Hippocampal formation (tissue), 2 donors: ENCODE measurements at regions not wholly inside any gene's neighbourhood (a gene's known extent, or its start where the extent isn't known, plus 50 kb on each side); places are given as distances from the start of the nearest gene placed in this dataset.

ENCODE experiments used
- DNase-seq, 2 donors: peaks; one replicate each; lab custom pipeline; 2025; lab: John Stamatoyannopoulos, UW

DNA sequence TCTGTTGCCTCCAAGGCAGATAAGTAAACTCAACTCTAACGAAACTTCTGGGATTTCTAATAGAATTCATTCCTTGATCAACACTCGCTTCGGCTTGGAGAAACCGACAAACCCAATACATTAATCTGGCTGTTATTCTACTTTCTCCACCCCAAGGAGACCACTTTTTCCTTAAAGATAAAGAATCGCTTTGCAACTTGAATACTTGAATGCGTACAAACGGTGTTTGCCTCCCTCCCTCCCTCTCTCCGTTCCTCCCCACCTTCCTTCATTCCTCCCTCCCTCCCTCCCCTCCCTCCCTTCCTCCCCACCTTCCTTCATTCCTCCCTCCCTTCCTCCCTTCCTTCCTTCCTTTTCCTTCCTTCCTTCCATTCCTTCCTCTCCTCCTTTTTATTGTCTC, 432.6 kb downstream of the HAPSTR1 start:
- no peak for DNase-seq

- DNase-seq = no peak
These were observed 433.6 kb downstream of the HAPSTR1 start for GRCh38 chr16:9525037-9525436.

DNA sequence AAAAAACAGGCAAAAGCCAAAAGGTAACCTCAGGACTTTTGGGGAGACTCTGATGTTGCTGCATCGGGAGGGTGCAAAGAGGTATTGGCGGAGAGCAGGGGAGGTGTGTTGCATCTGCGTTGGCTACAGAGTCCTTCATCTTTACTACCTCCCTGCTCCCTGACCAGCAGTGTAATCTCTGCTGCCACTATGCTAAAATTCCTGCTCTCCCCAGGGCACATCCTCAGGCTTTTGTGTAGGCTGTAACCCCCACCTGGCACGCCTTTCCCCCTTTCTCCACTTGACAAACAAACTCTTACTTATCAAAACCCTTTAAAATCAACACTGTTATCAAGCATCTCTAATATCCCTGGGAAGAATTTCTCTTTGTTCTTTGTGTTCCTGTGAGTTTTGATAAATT, 435.3 kb downstream of the HAPSTR1 start:
- no peak for DNase-seq

DNA sequence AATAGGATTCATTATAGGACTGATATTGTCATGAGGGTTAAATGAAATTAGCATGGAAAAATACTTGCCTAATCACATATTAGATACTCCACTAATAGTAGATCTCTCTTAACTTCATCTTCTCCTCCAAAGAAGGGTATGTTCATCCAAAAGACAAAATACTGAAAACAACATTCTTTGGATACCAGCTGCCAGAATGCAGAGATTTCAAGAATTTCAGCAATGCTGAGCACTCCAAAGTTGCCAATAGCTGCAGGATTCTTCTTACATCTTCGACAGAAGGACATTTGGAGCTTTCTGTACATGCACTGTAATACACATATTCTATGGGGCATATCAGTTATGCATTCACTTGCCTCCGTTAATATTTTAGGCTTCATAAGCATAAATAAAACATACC, 436.5 kb downstream of the HAPSTR1 start:
- no peak for DNase-seq

DNA sequence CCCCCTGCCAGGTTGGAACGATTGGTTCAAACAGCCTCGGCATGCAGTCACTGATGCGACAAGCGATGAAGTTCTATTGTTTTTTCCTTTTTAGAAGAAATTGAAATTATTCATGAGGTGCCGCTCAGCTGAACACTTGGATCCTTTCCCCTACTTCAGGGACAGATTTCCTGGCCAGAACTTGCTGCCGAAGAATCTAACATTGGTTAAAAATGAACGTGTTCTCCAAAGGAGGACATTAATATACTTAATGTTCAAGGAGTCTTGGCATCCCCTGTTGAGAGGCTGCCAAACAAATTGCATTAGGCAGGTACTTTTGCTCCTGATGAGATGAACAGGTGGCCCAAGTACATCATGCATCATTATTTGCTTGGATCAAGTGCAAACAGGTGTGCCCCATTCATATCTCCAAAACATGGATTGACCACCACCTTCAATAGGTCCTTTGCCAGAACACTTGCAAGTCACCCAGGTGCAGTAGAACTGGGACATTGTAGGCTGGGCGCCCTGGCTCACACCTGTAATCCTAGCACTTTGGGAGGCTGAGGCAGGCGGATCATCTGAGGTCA, 437.2 kb downstream of the HAPSTR1 start:
- DNase-seq = no peak

- DNase-seq = no peak
These were observed 441.6 kb downstream of the HAPSTR1 start for GRCh38 chr16:9533042-9533441.

DNA sequence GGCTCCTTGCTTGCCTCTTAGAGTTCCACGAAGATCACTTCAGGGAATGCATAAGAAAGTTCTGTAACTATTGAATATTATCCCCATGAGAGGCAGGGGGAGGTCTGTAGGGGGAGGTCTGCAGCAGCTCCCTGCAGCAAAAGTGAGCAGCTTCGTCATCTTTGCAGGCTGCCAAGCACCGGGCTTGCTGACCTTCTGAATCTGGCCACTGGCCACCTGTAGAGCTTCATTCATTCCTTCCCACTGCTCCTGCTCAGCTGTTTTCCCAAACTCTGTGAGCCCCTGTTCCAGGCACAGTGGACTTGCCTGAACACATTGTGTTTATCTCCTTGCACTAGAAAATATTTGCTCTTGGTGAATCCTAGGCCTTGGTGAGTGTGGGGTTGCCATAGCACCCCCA, 443.3 kb downstream of the HAPSTR1 start:
- no peak for DNase-seq

DNA sequence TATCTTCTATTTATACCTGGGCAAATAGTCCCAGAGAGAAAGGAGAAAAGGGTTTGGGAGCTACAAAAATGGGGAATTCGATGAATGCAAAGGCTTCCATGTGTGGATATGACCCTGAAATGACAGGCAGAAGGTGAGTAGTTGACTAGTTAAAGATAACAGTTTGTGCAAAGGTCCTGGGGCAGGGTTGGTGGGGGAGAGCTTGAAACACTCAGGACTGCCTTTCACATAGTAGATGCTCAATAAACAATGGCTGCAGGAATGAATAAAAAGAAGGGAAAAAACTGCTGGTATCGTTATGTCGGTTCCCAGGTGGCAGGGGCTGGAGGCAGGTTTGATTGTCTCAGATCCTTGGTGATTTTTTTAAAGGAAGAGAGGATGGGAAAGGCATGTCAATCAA, 445.5 kb downstream of the HAPSTR1 start:
- DNase-seq = no peak

DNA sequence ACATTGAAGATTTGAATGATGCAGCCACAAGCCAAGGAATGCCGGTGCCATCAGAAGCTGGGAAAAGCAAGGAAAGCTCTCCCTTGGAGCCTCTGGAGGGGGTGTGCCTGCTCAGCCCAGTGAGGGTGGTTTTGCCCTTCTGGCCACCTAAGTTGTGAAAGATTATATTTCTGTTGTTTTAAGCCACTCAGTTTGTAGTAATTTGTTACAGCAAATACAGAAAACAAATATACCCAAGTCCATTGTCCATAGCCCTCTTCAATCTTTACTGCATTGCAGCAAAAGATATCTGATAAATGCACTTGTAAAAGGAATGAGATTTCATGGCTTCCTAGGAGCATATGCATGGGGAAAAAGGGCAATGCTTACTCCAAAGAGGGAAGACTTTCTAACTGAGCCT, 447.9 kb downstream of the HAPSTR1 start:
- no peak for DNase-seq

DNA sequence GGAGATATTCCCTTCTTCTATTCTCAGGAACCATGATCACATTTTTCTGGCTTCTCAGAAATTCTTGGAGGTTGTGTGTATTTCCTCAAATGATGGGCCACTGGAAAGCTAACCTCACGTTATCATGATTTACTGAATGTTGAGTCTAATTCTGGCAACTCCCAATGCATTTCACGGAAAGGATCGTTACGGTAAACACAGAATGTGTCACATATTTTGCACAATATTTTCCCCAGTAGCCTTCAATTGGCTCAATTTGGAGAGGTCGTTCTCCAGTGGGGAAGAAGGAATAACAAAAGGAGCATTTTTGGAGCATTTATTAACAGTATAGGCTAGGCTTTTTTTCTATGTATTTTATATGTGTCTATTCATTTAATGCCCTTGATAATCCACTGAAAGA, 450.3 kb downstream of the HAPSTR1 start:
- DNase-seq = no peak

- DNase-seq = no peak
These were observed 450.8 kb downstream of the HAPSTR1 start for GRCh38 chr16:9542165-9542755.

GRCh38 chr16:9545522-9546437, 454.3 kb downstream of the HAPSTR1 start:
- DNase-seq = no peak

DNA sequence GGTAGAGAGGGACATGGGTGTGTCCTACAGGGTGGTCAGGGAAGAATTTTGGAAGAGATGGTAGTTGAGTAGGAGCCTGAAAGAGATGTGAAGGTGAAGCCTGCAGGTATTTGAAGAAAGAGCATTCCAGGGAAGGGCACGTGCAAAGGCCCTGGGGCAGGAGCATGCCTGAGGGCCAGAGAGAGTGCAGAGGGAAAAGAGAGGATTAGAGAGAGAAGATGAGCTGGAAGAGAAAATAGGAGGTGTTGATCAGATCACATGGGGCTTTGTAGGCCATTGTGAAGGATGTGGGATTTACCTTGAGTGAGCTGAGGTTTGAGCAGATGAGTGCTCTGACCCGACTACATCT, 455.0 kb downstream of the HAPSTR1 start:
- DNase-seq = no peak

- no peak for DNase-seq
These were observed 458.0 kb downstream of the HAPSTR1 start for GRCh38 chr16:9549487-9549886.

- DNase-seq = no peak
These were observed 463.6 kb downstream of the HAPSTR1 start for GRCh38 chr16:9555051-9555450.

DNA sequence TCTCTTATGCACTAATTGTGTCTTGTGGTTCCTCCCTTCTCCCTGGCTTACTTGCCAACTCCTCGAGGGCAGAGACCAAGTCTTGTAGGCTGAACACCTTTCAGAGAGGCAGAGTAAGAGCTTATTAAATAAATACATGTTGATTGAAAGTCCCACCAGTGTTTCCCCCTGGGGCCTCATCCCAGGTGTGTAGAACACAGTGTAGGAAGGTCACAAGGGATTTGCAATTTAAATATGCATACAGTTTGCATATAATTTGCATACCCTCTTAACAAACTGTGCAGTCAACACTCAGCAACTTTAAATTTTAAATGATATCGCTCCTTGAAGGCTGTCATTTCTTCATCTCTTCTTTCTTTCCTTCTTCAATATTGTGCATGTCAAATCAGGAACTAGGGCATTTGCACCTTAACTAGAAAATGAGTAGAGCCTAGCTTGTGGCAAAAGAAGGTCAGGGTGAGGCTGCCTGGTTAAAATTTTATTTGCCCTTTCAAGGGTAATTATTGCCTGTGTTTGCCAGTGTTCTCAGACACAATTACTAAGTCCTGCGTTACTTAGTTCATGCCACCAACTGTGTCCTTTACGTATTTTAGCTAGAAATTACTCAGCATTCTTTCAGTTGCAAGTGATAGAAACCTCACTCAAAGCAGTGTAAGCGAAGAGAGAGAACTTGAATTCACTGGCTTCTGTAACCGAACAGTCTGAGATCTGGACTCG, 465.7 kb downstream of the HAPSTR1 start:
- no peak for DNase-seq

DNA sequence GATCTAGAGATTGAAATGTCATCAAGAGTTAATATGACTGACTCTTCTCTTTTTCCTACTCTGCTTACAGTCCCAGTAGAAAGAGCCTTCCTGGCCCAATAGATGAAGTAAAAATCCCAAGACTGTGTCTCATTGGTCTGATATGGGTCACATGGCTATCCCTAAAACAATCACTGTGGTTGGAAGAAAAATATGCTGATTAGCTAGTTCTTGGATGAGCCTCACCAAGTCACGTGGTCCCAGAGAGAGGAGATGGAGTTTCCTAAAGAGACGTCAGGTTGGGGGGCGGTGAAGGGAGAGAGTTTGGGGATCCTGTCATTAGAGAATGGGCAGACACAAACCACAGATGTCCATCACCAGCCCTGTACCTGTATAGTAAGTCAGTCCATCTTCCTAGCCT, 466.3 kb downstream of the HAPSTR1 start:
- DNase-seq = no peak

GRCh38 chr16:9566099-9566498, 474.7 kb downstream of the HAPSTR1 start:
- no peak for DNase-seq

- no peak for DNase-seq
These were observed 476.2 kb downstream of the HAPSTR1 start for GRCh38 chr16:9567666-9568065.

GRCh38 chr16:9568261-9568660, 476.8 kb downstream of the HAPSTR1 start:
- no peak for DNase-seq

GRCh38 chr16:9570521-9570920, 479.1 kb downstream of the HAPSTR1 start:
- DNase-seq = no peak

- no peak for DNase-seq
These were observed 487.0 kb downstream of the HAPSTR1 start for GRCh38 chr16:9578459-9578858.

DNA sequence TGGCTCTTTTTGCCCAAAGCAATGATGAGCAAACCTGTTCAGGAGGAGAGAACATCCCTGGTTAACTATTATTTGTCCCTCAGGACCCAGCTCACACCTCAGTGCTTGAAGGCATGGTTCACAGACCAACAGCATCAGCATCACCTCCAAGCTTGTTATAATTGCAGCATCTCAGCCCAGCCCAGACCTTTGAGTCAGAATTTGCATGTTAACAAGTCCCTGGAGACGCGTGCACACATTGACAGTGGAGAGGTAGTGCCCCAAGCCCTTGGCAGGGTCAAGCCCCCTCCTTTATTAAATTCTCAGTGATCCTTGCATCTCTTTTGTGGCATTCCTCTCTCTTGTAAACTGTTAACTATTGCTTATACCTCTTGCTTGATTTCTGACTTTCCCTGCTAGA, 488.6 kb downstream of the HAPSTR1 start:
- DNase-seq = no peak
